B cell (primary cell): ENCODE measurements at regions not wholly inside any gene's neighbourhood (a gene's known extent, or its start where the extent isn't known, plus 50 kb on each side); places are given as distances from the start of the nearest gene placed in this dataset.

Experiments
- ATAC-seq: fragments of 200-7000 bp; cut with Tn5 transposase; one replicate; pipeline ENCODE4 v1.10.0; 2021; ENCODE audit warnings: low read depth, mild to moderate bottlenecking, moderate number of reproducible peaks, moderate library complexity
- CTCF ChIA-PET: fragments of 350-600 bp; sonication (Branson Sonifier 250); formaldehyde crosslinking; loops from one replicate; lab custom pipeline; 2021; ENCODE audit warnings: antibody characterized with exemption, inconsistent platforms; lab: Charles Lee
- POLR2A ChIA-PET: fragments of 350-600 bp; sonication (Branson Sonifier 250); formaldehyde crosslinking; loops from one replicate; lab custom pipeline; 2021; ENCODE audit warnings: antibody characterized with exemption; lab: Charles Lee
- DNase-seq: peaks from one replicate; pipeline ENCODE4 v3.0.0; 2013
- H2AFZ ChIP-seq: 2 replicates; pipeline ENCODE4 v1.6.1; 2012; ENCODE audit warnings: mild to moderate bottlenecking, low read depth, low read length; ENCODE audit not compliant: insufficient read depth, poor library complexity, severe bottlenecking
- H3K27ac ChIP-seq, 2 donors: 1 replicate in 1 of 2; 2 replicates in 1 of 2; pipeline ENCODE4 v1.5.1; 2012 to 2013; ENCODE audit warnings: low read length in 2 of 2, mild to moderate bottlenecking in 2 of 2, moderate library complexity in 1 of 2
- H3K27me3 ChIP-seq, 4 experiments: fragments of 200-600 bp in 1 of 4; sonication (generic) in 1 of 4; replicated peaks in 1 of 4; 1 replicate in 2 of 4; 2 replicates in 2 of 4; pipeline versions ENCODE4 v1.6.1 to v1.7.0; 2013 to 2016; ENCODE audit warnings: low read length in 3 of 4, mild to moderate bottlenecking in 2 of 4, mixed read lengths in 1 of 4, moderate library complexity in 1 of 4; ENCODE audit not compliant: insufficient read depth in 4 of 4, control insufficient read depth in 3 of 4; ENCODE audit errors: control extremely low read depth in 1 of 4
- H3K36me3 ChIP-seq, 2 experiments: replicated peaks in 1 of 2; 1 replicate in 1 of 2; 2 replicates in 1 of 2; pipeline versions ENCODE4 v1.6.1 to v1.7.1; 2013; ENCODE audit warnings: low read length in 1 of 2; ENCODE audit not compliant: insufficient read depth in 2 of 2, control insufficient read depth in 1 of 2; ENCODE audit errors: control extremely low read depth in 1 of 2, extremely low read depth in 1 of 2
- H3K4me1 ChIP-seq, 2 donors: fragments of 200-600 bp in 1 of 2; sonication (generic) in 1 of 2; 1 replicate in 1 of 2; 2 replicates in 1 of 2; pipeline versions ENCODE4 v1.5.1 to v1.6.1; 2013 to 2017; ENCODE audit warnings: low read length in 2 of 2; ENCODE audit not compliant: control insufficient read depth in 2 of 2, insufficient read depth in 2 of 2
- H3K4me2 ChIP-seq: replicated peaks from 2 replicates; pipeline ENCODE3; 2012; ENCODE audit warnings: mild to moderate bottlenecking, low read depth, low read length; ENCODE audit not compliant: poor library complexity, severe bottlenecking
- H3K4me3 ChIP-seq, 5 experiments: fragments of 200-600 bp in 1 of 5; sonication (generic) in 1 of 5; 1 replicate in 3 of 5; 2 replicates in 2 of 5; pipeline versions ENCODE4 v1.5.1 to v1.7.0; 2011 to 2016; ENCODE audit warnings: low read length in 4 of 5, mild to moderate bottlenecking in 4 of 5, low read depth in 2 of 5, control low read depth in 1 of 5, moderate library complexity in 1 of 5; ENCODE audit not compliant: insufficient read depth in 1 of 5; ENCODE audit errors: control extremely low read depth in 1 of 5, extremely low read depth in 1 of 5
- H3K79me2 ChIP-seq: fragments of 200-600 bp; sonication (generic); one replicate; pipeline ENCODE4 v1.6.0; 2016; ENCODE audit warnings: low read length; ENCODE audit not compliant: control insufficient read depth, insufficient read depth
- H3K9ac ChIP-seq: fragments of 200-600 bp; sonication (generic); 2 replicates; pipeline ENCODE4 v1.6.1; 2017; ENCODE audit warnings: mild to moderate bottlenecking, low read length, moderate library complexity
- H3K9me3 ChIP-seq, 3 donors: one replicate each; pipeline versions ENCODE4 v1.6.1 to v1.7.1; 2013; ENCODE audit warnings: low read length in 2 of 3; ENCODE audit not compliant: control insufficient read depth in 2 of 3, insufficient read depth in 1 of 3; ENCODE audit errors: control extremely low read depth in 1 of 3
- H4K20me1 ChIP-seq: 2 replicates; pipeline ENCODE4 v1.6.0; 2012; ENCODE audit warnings: mild to moderate bottlenecking, low read length; ENCODE audit not compliant: insufficient read depth, control insufficient read depth, poor library complexity, severe bottlenecking
- H3K27ac Mint-ChIP-seq: one replicate; pipeline ENCODE4 v1.8.0; 2021; ENCODE audit warnings: mixed read lengths
- H3K27me3 Mint-ChIP-seq: one replicate; pipeline ENCODE4 v1.8.0; 2021; ENCODE audit warnings: mixed read lengths
- H3K4me1 Mint-ChIP-seq: one replicate; pipeline ENCODE4 v1.8.0; 2021; ENCODE audit warnings: mixed read lengths
- H3K4me3 Mint-ChIP-seq: one replicate; pipeline ENCODE4 v1.8.0; 2021; ENCODE audit warnings: mixed read lengths
- H3K9me3 Mint-ChIP-seq: one replicate; pipeline ENCODE4 v1.8.0; 2022; ENCODE audit warnings: mixed read lengths; ENCODE audit not compliant: insufficient read depth
- CTCF ChIP-seq: fragments of 200-600 bp; IDR thresholded peaks from one replicate; pipeline ENCODE4 v1.8.0; 2022; ENCODE audit warnings: antibody characterized with exemption, mild to moderate bottlenecking
- EZH2 ChIP-seq: IDR thresholded peaks from 2 replicates; pipeline ENCODE4 v1.6.1; 2012; ENCODE audit warnings: borderline replicate concordance, low read depth, mild to moderate bottlenecking, moderate library complexity, low read length; ENCODE audit not compliant: insufficient read depth, poor library complexity, severe bottlenecking
- WGBS: methylation state at CpG from one replicate; pipeline ENCODE4 v1.1.5; 2013; ENCODE audit warnings: missing lambda C conversion rate; ENCODE audit not compliant: insufficient coverage; 5-methylcytosine and 5-hydroxymethylcytosine counted together
- intact Hi-C: fragments of 100-400 bp; cut with micrococcal nuclease; formaldehyde crosslinking; loops from one replicate; pipeline ENCODE4 v1.10.0; 2022

GRCh38 chr16:6110346-6110745 lies 1012.8 kb upstream of the EEF2KMT start:
- ATAC-seq = no peak
- no peaks in the 10 kb centered on the region for H3K27me3 ChIP-seq
- POLR2A ChIA-PET = no interaction called here
- TF ChIP-seq EZH2 (no peak), CTCF (no peak)
- peaks cover 0 to 3% (median 0%) of the 10 kb centered on the region in 3 donors for H3K9me3 ChIP-seq
- WGBS = no CpG with 5 or more reads among the region's 3 CpGs
- no peak overlapping the region for H3K9ac ChIP-seq
- H3K4me1 ChIP-seq = no peaks in the 10 kb centered on the region
- no peak for DNase-seq
- H2AFZ ChIP-seq = no peak overlapping the region
- no peak overlapping the region for H3K27ac ChIP-seq
- Mint-ChIP-seq H3K4me3 (no peak overlapping the region), H3K27ac (no peak overlapping the region), H3K27me3 (no peaks in the 10 kb centered on the region), H3K9me3 (no peaks in the 10 kb centered on the region), H3K4me1 (no peaks in the 10 kb centered on the region)
- H4K20me1 ChIP-seq = no peaks in the 10 kb centered on the region
- no peak overlapping the region for H3K4me3 ChIP-seq
- no peak overlapping the region for H3K4me2 ChIP-seq
- H3K36me3 ChIP-seq = no peaks in the 10 kb centered on the region
- CTCF ChIA-PET = no interaction called here
- H3K79me2 ChIP-seq = no peaks in the 10 kb centered on the region
- intact Hi-C loops = no loop called here

- POLR2A ChIA-PET = no interaction called here
Observed at GRCh38 chr16:6106061-6106460, 1008.5 kb upstream of the EEF2KMT start.

More at GRCh38 chr16:6106061-6106460, 1008.5 kb upstream of the EEF2KMT start:
- Mint-ChIP-seq H3K4me1 (no peaks in the 10 kb centered on the region), H3K9me3 (no peaks in the 10 kb centered on the region), H3K27ac (no peak overlapping the region), H3K4me3 (no peak overlapping the region), H3K27me3 (no peaks in the 10 kb centered on the region)
- Histone ChIP-seq H3K4me3 (no peak overlapping the region), H4K20me1 (no peaks in the 10 kb centered on the region), H3K79me2 (no peaks in the 10 kb centered on the region), H3K27ac (no peak overlapping the region), H3K27me3 (no peaks in the 10 kb centered on the region), H3K4me2 (no peak overlapping the region), H3K36me3 (no peaks in the 10 kb centered on the region), H2AFZ (no peak overlapping the region), H3K9me3 (peaks cover 0 to 3% (median 0%) of the 10 kb centered on the region in 3 donors), H3K4me1 (no peaks in the 10 kb centered on the region), H3K9ac (no peak overlapping the region)
- DNase-seq (no peak), ATAC-seq (no peak)
- CTCF ChIA-PET = interaction anchor here (1.9 kb wide), 1 partner anchor 25 kb away, joined by 4 read pairs; no protein-coding TSS in a partner anchor
- no peak for TF ChIP-seq EZH2
- no peak for TF ChIP-seq CTCF
- 83% methylated on average over 1 of the region's 2 CpGs for WGBS
- intact Hi-C loops = no loop called here
